ENCODE measurements at regions not wholly inside any gene's neighbourhood (a gene's known extent, or its start where the extent isn't known, plus 50 kb on each side); places are given as distances from the start of the nearest gene placed in this dataset.

- no peak for TF ChIP-seq CTCF (conservative IDR thresholded peaks at IDR 0.05)
- TF ChIP-seq EZH2 (IDR thresholded peaks at IDR 0.05; ENCODE audit: low read depth) = no peak
Observed at GRCh38 chr11:134643115-134644012, 231.3 kb upstream of the B3GAT1 start.
